Sigmoid colon (tissue), 6 donors: ENCODE measurements at regions not wholly inside any gene's neighbourhood (a gene's known extent, or its start where the extent isn't known, plus 50 kb on each side); places are given as distances from the start of the nearest gene placed in this dataset.

Source experiments
- DNase-seq: peaks from one replicate; pipeline ENCODE4 v3.0.0-alpha.2; 2019
- H3K27ac ChIP-seq, 4 donors: fragments of 200-600 bp; sonication (generic); one replicate each; pipeline ENCODE4 v1.5.1; 2016 to 2019; ENCODE audit warnings: mild to moderate bottlenecking in 1 of 4
- H3K27me3 ChIP-seq, 3 donors: fragments of 200-600 bp; sonication (generic); one replicate each; pipeline ENCODE4 v1.5.1; 2019; ENCODE audit warnings: mild to moderate bottlenecking in 1 of 3
- H3K36me3 ChIP-seq, 4 donors: fragments of 200-600 bp; sonication (generic); one replicate each; pipeline ENCODE4 v1.5.1; 2016 to 2019
- H3K4me1 ChIP-seq, 4 donors: fragments of 200-600 bp; sonication (generic); one replicate each; pipeline ENCODE4 v1.5.1; 2017 to 2019
- H3K4me3 ChIP-seq, 4 donors: fragments of 200-600 bp; sonication (generic); one replicate each; pipeline ENCODE4 v1.5.1; 2017 to 2019; ENCODE audit warnings: mild to moderate bottlenecking in 2 of 4, moderate library complexity in 1 of 4
- H3K9me3 ChIP-seq, 4 donors: fragments of 200-600 bp in 3 of 4; sonication (generic) in 3 of 4; one replicate each; pipeline versions ENCODE4 v1.5.1 to v1.6.1; 2013 to 2019
- CTCF ChIP-seq, 4 experiments: fragments of 450-650 bp in 3 of 4; fragments of 200-600 bp in 1 of 4; IDR thresholded peaks; one replicate each; pipeline ENCODE4 v1.5.1; 2016 to 2019; ENCODE audit warnings: antibody characterized with exemption in 4 of 4, mild to moderate bottlenecking in 3 of 4, moderate library complexity in 2 of 4
- EP300 ChIP-seq, 4 donors: sonication (generic); formaldehyde crosslinking; IDR thresholded peaks; one replicate each; pipeline ENCODE4 v1.6.1; 2017; ENCODE audit warnings: antibody characterized with exemption in 4 of 4
- POLR2A ChIP-seq, 2 donors: fragments of 450-650 bp; IDR thresholded peaks; one replicate each; pipeline ENCODE4 v1.6.1; 2016; ENCODE audit warnings: antibody characterized with exemption in 2 of 2, mild to moderate bottlenecking in 2 of 2, moderate library complexity in 2 of 2
- POLR2AphosphoS5 ChIP-seq, 4 donors: sonication (generic); formaldehyde crosslinking; IDR thresholded peaks; one replicate each; pipeline ENCODE4 v1.6.1; 2017; ENCODE audit warnings: antibody characterized with exemption in 4 of 4
- WGBS, 2 donors: extraction: QIAGEN DNeasy Blood & Tissue Kit; methylation state at CpG; one replicate each; pipeline ENCODE4 v1.1.7; 2013; 5-methylcytosine and 5-hydroxymethylcytosine counted together
- intact Hi-C: fragments of 100-400 bp; cut with DNase I; formaldehyde crosslinking; loops from one replicate; pipeline ENCODE4 v1.15.1; 2023
- donor health status: healthy with polysubstance abuse.
- donor health status: healthy.

- intact Hi-C loops = no loop called here
- 58 to 69% methylated on average over 5 of the region's 5 CpGs for WGBS, 2 donors
- TF ChIP-seq POLR2A (IDR thresholded peaks at IDR 0.05) (no peak), CTCF (IDR thresholded peaks at IDR 0.05) (no peak), EP300 (IDR thresholded peaks at IDR 0.05) (no peak), POLR2AphosphoS5 (IDR thresholded peaks at IDR 0.05) (no peak)
Observed at GRCh38 chr12:126601184-126602170, 1536.2 kb downstream of the AACS start.

DNA sequence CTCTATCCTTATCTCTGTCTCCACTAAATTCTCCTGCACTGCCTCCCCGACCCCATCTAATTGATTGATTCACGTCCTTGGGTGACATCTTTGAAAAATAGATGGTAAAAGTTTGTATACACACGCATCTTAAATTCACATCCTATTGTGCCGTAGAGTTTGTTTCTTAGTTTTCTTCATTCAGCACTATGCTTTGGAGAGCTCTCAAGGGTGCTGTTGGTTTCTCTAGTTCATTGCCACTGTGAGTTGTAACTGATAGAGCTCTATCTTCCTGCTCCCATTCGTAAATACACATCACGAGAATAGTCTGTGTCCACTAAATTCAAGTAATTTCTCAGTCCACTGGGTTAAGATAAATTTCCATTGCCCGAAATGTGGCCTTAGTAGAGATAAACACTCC is 1537.4 kb downstream of the AACS start:
- H3K27ac ChIP-seq = no peak overlapping the region
- TF ChIP-seq POLR2A (IDR thresholded peaks at IDR 0.05) (no peak), POLR2AphosphoS5 (IDR thresholded peaks at IDR 0.05) (no peak)
- no peaks in the 10 kb centered on the region for H3K27me3 ChIP-seq
- no peaks in the 10 kb centered on the region for H3K36me3 ChIP-seq
- no peaks in the 10 kb centered on the region for H3K4me1 ChIP-seq
- intact Hi-C loops = no loop called here
- 67 to 70% methylated on average over 7 of the region's 7 CpGs for WGBS, 2 donors
- no peak for DNase-seq
- H3K9me3 ChIP-seq = no peaks in the 10 kb centered on the region
- H3K4me3 ChIP-seq = no peak overlapping the region

More at GRCh38 chr12:126601184-126602170, 1536.2 kb downstream of the AACS start:
- Histone ChIP-seq H3K27me3 (no peaks in the 10 kb centered on the region), H3K4me1 (no peaks in the 10 kb centered on the region), H3K36me3 (no peaks in the 10 kb centered on the region), H3K27ac (no peak overlapping the region), H3K9me3 (no peaks in the 10 kb centered on the region), H3K4me3 (no peak overlapping the region)
- DNase-seq = no peak

GRCh38 chr12:126607157-126607556 is 1541.9 kb downstream of the AACS start:
- intact Hi-C loops = no loop called here
- no peaks in the 10 kb centered on the region for H3K4me1 ChIP-seq
- H3K27me3 ChIP-seq = no peaks in the 10 kb centered on the region
- peaks cover 0 to 7% (median 3%) of the 10 kb centered on the region in 4 donors for H3K9me3 ChIP-seq
- TF ChIP-seq EP300 (IDR thresholded peaks at IDR 0.05) (no peak), CTCF (IDR thresholded peaks at IDR 0.05) (no peak), POLR2A (IDR thresholded peaks at IDR 0.05) (no peak), POLR2AphosphoS5 (IDR thresholded peaks at IDR 0.05) (no peak)
- no peak overlapping the region for H3K4me3 ChIP-seq
- no peaks in the 10 kb centered on the region for H3K36me3 ChIP-seq
- DNase-seq = no peak
- no peak overlapping the region for H3K27ac ChIP-seq
- 62 to 75% methylated on average over 1 of the region's 1 CpG for WGBS, 2 donors

- H3K27me3 ChIP-seq = no peaks in the 10 kb centered on the region
- intact Hi-C loops = no loop called here
- no peak for DNase-seq
- no peaks in the 10 kb centered on the region for H3K4me1 ChIP-seq
- no peak overlapping the region for H3K27ac ChIP-seq
- H3K4me3 ChIP-seq = no peak overlapping the region
- peaks cover 0 to 9% (median 3%) of the 10 kb centered on the region in 4 donors for H3K9me3 ChIP-seq
- WGBS, 2 donors = 9 to 34% methylated on average over 1 of the region's 1 CpG
- no peaks in the 10 kb centered on the region for H3K36me3 ChIP-seq
- TF ChIP-seq EP300 (IDR thresholded peaks at IDR 0.05) (no peak), CTCF (IDR thresholded peaks at IDR 0.05) (no peak), POLR2AphosphoS5 (IDR thresholded peaks at IDR 0.05) (no peak), POLR2A (IDR thresholded peaks at IDR 0.05) (no peak)
Observed at GRCh38 chr12:126607867-126608266, 1542.6 kb downstream of the AACS start.

DNA sequence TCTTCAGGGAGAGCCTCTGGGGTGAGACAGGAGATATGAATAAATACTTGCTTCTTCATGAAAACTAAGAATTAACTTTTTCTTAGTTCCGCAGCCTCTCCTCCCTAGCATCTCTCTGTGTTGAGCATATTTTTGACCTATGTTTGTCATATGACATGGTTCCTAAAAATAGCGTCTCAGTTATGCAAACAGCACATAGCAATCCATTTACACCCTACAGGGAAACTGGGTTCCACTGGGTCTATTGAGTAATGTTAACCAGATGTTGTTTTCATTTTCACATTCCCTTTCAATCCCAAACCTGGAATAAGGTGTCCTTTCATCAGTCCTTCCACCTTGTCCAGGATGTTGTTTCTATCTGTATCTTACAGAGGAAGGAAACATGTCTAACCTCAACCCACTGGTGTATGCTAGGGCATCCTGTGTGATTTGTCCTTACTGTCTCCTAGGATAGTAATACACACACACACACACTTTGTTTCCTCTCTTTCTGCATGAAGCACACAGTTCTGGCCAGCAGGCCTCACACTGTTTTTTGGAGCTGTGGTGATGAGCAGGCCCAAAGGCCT is 1543.5 kb downstream of the AACS start:
- peaks cover 0 to 12% (median 5%) of the 10 kb centered on the region in 4 donors for H3K9me3 ChIP-seq
- no peaks in the 10 kb centered on the region for H3K36me3 ChIP-seq
- H3K27ac ChIP-seq = no peak overlapping the region
- no peaks in the 10 kb centered on the region for H3K27me3 ChIP-seq
- WGBS, 2 donors = 66 to 82% methylated on average over 2 of the region's 2 CpGs
- no peak for TF ChIP-seq EP300 (IDR thresholded peaks at IDR 0.05)
- TF ChIP-seq POLR2AphosphoS5 (IDR thresholded peaks at IDR 0.05) = no peak
- TF ChIP-seq POLR2A (IDR thresholded peaks at IDR 0.05) = no peak
- TF ChIP-seq CTCF (IDR thresholded peaks at IDR 0.05) = no peak
- no peaks in the 10 kb centered on the region for H3K4me1 ChIP-seq
- no peak for DNase-seq
- no peak overlapping the region for H3K4me3 ChIP-seq
- intact Hi-C loops = no loop called here
